ENCODE measurements at regions not wholly inside any gene's neighbourhood (a gene's known extent, or its start where the extent isn't known, plus 50 kb on each side); places are given as distances from the start of the nearest gene placed in this dataset.

DNA sequence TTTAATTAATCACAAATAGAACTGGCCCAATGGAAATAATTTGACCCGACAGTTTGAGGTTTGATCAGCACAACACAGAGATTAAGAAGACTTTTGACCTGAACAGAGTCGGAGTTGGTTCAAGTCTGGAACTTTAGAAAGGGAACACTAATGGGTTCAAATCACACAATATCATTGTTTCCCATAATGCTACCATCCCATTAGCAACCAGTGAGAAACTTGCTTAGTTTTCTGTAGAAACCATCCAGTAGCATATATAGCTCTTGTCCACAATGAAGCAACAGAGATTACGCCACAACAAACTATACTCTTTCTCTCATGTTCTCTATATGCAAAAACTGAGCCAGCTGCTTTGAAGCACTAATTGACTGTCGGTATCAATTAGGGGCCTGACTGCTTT is 376.9 kb upstream of the SPRY2 start:
- intact Hi-C loops (cut with DNase I) = no loop called here
- no peaks in the 10 kb centered on the region for H3K27me3 ChIP-seq
- no peak overlapping the region for H3K4me3 ChIP-seq
- DNase-seq = no peak
- no peaks in the 10 kb centered on the region for H3K4me1 ChIP-seq
- 93 to 94% methylated on average over 4 of the region's 4 CpGs for WGBS, 2 donors
- H3K36me3 ChIP-seq = no peaks in the 10 kb centered on the region
- no peak for TF ChIP-seq POLR2A (IDR thresholded peaks at IDR 0.05)
- no peak for TF ChIP-seq CTCF (IDR thresholded peaks at IDR 0.05)
- no peak for TF ChIP-seq POLR2AphosphoS5 (IDR thresholded peaks at IDR 0.05)
- TF ChIP-seq EP300 (IDR thresholded peaks at IDR 0.05) = no peak
- H3K9me3 ChIP-seq = no peaks in the 10 kb centered on the region
- H3K27ac ChIP-seq = no peak overlapping the region

DNA sequence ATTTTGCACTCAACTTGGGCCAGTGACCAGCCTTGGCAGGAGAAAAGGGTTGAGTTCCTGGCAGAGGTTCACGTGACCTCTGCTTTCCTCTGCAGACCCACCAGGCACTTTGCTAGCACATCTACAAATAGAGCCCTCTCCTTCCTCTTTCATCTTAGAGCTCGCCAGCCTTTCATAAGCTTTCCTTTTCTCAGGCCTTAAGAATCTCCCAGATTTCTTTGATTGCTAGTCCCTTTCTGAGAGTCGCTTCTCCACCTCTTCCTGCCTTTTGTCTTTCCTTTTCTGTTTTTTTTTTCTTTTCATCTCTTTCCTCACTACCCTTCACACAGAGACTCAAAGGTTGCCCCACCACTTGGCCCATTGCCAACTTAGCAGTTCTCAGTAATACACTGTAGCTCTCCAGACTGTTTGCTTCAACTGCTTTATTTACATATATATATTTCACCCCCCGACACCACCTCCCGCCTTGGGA is 375.7 kb upstream of the SPRY2 start:
- DNase-seq = peak; percentile 64
- Histone ChIP-seq H3K4me3 (no peak overlapping the region), H3K9me3 (no peaks in the 10 kb centered on the region), H3K4me1 (no peaks in the 10 kb centered on the region), H3K27ac (no peak overlapping the region), H3K27me3 (no peaks in the 10 kb centered on the region), H3K36me3 (no peaks in the 10 kb centered on the region)
- intact Hi-C loops (cut with DNase I) = no loop called here
- TF ChIP-seq CTCF (IDR thresholded peaks at IDR 0.05) (no peak), POLR2AphosphoS5 (IDR thresholded peaks at IDR 0.05) (no peak), POLR2A (IDR thresholded peaks at IDR 0.05) (no peak), EP300 (IDR thresholded peaks at IDR 0.05) (no peak)
- 22% methylated on average over 5 of the region's 5 CpGs for WGBS, 2 donors

- Histone ChIP-seq H3K27ac (no peak overlapping the region), H3K27me3 (no peaks in the 10 kb centered on the region), H3K4me3 (no peak overlapping the region), H3K4me1 (no peaks in the 10 kb centered on the region), H3K36me3 (no peaks in the 10 kb centered on the region), H3K9me3 (no peaks in the 10 kb centered on the region)
- no peak for DNase-seq
- 92 to 93% methylated on average over 2 of the region's 2 CpGs for WGBS, 2 donors
- no peak for TF ChIP-seq CTCF (IDR thresholded peaks at IDR 0.05)
- no peak for TF ChIP-seq EP300 (IDR thresholded peaks at IDR 0.05)
- no peak for TF ChIP-seq POLR2AphosphoS5 (IDR thresholded peaks at IDR 0.05)
- TF ChIP-seq POLR2A (IDR thresholded peaks at IDR 0.05) = no peak
- intact Hi-C loops (cut with DNase I) = no loop called here
These were observed 371.1 kb upstream of the SPRY2 start for GRCh38 chr13:80712026-80712425.

GRCh38 chr13:80708791-80709190 is 367.9 kb upstream of the SPRY2 start:
- Histone ChIP-seq H3K36me3 (no peaks in the 10 kb centered on the region), H3K9me3 (no peaks in the 10 kb centered on the region), H3K27me3 (no peaks in the 10 kb centered on the region), H3K4me1 (no peaks in the 10 kb centered on the region), H3K27ac (no peak overlapping the region), H3K4me3 (no peak overlapping the region)
- no peak for DNase-seq
- intact Hi-C loops (cut with DNase I) = no loop called here
- TF ChIP-seq POLR2AphosphoS5 (IDR thresholded peaks at IDR 0.05) = no peak

DNA sequence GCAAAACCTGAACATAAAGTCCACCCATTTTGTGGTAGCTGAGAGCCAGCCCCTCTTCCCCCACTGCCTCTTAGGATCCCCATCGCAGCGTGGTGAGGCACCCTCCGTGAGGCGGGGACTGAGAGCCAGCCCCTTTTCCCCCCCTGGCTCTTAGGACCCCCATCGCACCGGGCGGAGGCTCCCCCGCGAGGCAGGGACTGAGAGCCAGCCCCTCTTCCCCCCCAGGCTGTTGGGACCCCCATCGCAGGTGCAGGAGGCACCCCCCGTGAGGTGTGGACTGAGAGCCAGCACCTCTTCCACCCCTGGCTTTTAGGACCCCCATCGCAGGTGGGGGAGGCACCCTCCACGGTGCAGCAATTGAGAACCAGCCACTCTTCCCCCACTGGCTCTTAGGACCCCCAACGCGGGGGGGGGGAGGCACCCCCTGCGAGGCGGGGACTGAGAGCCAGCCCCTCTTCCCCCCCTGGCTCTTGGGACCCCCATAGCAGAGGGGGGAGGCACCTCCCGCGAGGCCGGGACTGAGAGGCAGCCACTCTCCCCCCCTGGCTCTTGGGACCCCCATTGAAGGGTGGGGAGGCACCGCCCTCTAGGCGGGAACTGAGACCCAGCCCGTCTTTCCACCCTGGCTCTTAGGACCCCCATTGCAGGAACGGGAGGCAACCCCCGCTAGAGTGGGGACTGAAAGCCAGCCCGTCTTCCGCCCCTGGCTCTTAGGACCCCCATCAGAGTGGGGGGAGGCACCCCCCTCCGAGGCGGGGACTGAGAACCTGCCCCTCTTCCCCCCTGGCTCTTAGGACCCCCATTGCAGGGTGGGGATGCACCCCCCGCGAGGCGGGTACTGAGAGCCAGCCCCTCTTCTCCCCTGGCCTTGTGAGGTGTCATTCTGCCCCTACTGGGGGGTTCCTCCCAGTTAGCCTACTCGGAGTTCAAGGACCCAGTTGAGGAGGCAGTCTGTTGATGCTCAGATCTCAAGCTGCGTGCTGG is 366.4 kb upstream of the SPRY2 start:
- H3K27me3 ChIP-seq = no peaks in the 10 kb centered on the region
- no peaks in the 10 kb centered on the region for H3K36me3 ChIP-seq
- no peak for TF ChIP-seq CTCF (IDR thresholded peaks at IDR 0.05)
- TF ChIP-seq POLR2AphosphoS5 (IDR thresholded peaks at IDR 0.05) = no peak
- TF ChIP-seq EP300 (IDR thresholded peaks at IDR 0.05) = no peak
- no peak for TF ChIP-seq POLR2A (IDR thresholded peaks at IDR 0.05)
- no peak overlapping the region for H3K27ac ChIP-seq
- intact Hi-C loops (cut with DNase I) = no loop called here
- no peak for DNase-seq
- WGBS, 2 donors = 94 to 97% methylated on average over 34 of the region's 34 CpGs
- no peak overlapping the region for H3K4me3 ChIP-seq
- no peaks in the 10 kb centered on the region for H3K9me3 ChIP-seq
- no peaks in the 10 kb centered on the region for H3K4me1 ChIP-seq

Data from sigmoid colon (tissue), 6 donors.